ENCODE measurements at regions not wholly inside any gene's neighbourhood (a gene's known extent, or its start where the extent isn't known, plus 50 kb on each side); places are given as distances from the start of the nearest gene placed in this dataset.

DNA sequence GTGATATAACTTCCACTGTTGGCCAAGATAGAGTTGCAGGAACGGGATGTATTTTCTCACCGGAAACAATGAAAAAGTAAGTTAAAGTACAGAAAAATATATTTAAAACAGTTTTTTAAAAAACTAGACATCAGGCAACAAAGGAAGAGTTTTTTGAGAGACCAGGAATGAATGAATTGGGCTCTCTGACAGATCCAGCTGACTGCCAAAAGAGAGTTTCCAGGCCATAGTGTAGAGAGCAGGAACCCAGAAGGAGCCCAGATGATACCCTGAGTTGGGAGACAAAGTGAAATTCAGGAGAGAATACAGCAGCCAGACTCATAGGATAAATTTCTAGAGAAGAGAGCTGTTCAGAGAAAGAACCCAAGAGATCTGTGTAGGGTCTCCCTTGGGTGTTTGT, 362.6 kb upstream of the SMIM21 start:
- H3K27me3 ChIP-seq (ENCODE audit: control insufficient read depth in 1 of 2, insufficient read depth in 2 of 2, low read length in 2 of 2) = no peaks in the 10 kb centered on the region
- H3K4me3 ChIP-seq (ENCODE audit: low read depth in 1 of 2, low read length in 2 of 2) = no peak overlapping the region
- H3K4me1 ChIP-seq (ENCODE audit: control insufficient read depth in 2 of 2, insufficient read depth in 2 of 2, low read length in 1 of 2) = no peaks in the 10 kb centered on the region
- no peaks in the 10 kb centered on the region for H3K36me3 ChIP-seq (ENCODE audit: control insufficient read depth in 2 of 2, insufficient read depth in 2 of 2, low read length in 1 of 2)
- WGBS, 2 donors = 94 to 95% methylated on average over 2 of the region's 2 CpGs
- no peak overlapping the region for H3K27ac ChIP-seq (ENCODE audit: low read depth in 2 of 2, low read length in 1 of 2)
- H3K9me3 ChIP-seq (ENCODE audit: control insufficient read depth in 2 of 2, insufficient read depth in 1 of 2, low read depth in 1 of 2, low read length in 1 of 2) = peaks cover 0 to 4% of the 10 kb centered on the region in 2 donors

GRCh38 chr18:75785834-75786233, 358.3 kb upstream of the SMIM21 start:
- WGBS, 2 donors = 69 to 82% methylated on average over 3 of the region's 3 CpGs
- H3K36me3 ChIP-seq (ENCODE audit: control insufficient read depth in 2 of 2, insufficient read depth in 2 of 2, low read length in 1 of 2) = no peaks in the 10 kb centered on the region
- no peaks in the 10 kb centered on the region for H3K27me3 ChIP-seq (ENCODE audit: control insufficient read depth in 1 of 2, insufficient read depth in 2 of 2, low read length in 2 of 2)

GRCh38 chr18:75785206-75785605, 357.7 kb upstream of the SMIM21 start:
- H3K4me1 ChIP-seq (ENCODE audit: control insufficient read depth in 2 of 2, insufficient read depth in 2 of 2, low read length in 1 of 2) = no peaks in the 10 kb centered on the region
- no peaks in the 10 kb centered on the region for H3K27me3 ChIP-seq (ENCODE audit: control insufficient read depth in 1 of 2, insufficient read depth in 2 of 2, low read length in 2 of 2)
- no peak overlapping the region for H3K4me3 ChIP-seq (ENCODE audit: low read depth in 1 of 2, low read length in 2 of 2)
- peaks cover 3 to 4% of the 10 kb centered on the region in 2 donors for H3K9me3 ChIP-seq (ENCODE audit: control insufficient read depth in 2 of 2, insufficient read depth in 1 of 2, low read depth in 1 of 2, low read length in 1 of 2)
- no peak overlapping the region for H3K27ac ChIP-seq (ENCODE audit: low read depth in 2 of 2, low read length in 1 of 2)
- WGBS, 2 donors = 87 to 92% methylated on average over 2 of the region's 2 CpGs
- H3K36me3 ChIP-seq (ENCODE audit: control insufficient read depth in 2 of 2, insufficient read depth in 2 of 2, low read length in 1 of 2) = no peaks in the 10 kb centered on the region

More at GRCh38 chr18:75785834-75786233, 358.3 kb upstream of the SMIM21 start:
- Histone ChIP-seq H3K4me3 (ENCODE audit: low read depth in 1 of 2, low read length in 2 of 2) (no peak overlapping the region), H3K27ac (ENCODE audit: low read depth in 2 of 2, low read length in 1 of 2) (no peak overlapping the region), H3K4me1 (ENCODE audit: control insufficient read depth in 2 of 2, insufficient read depth in 2 of 2, low read length in 1 of 2) (no peaks in the 10 kb centered on the region), H3K9me3 (ENCODE audit: control insufficient read depth in 2 of 2, insufficient read depth in 1 of 2, low read depth in 1 of 2, low read length in 1 of 2) (peaks cover 3 to 4% of the 10 kb centered on the region in 2 donors)

GRCh38 chr18:75784390-75784789, 356.9 kb upstream of the SMIM21 start:
- WGBS, 2 donors = 53 to 62% methylated on average over 14 of the region's 14 CpGs
- Histone ChIP-seq H3K4me1 (ENCODE audit: control insufficient read depth in 2 of 2, insufficient read depth in 2 of 2, low read length in 1 of 2) (no peaks in the 10 kb centered on the region), H3K27ac (ENCODE audit: low read depth in 2 of 2, low read length in 1 of 2) (no peak overlapping the region), H3K27me3 (ENCODE audit: control insufficient read depth in 1 of 2, insufficient read depth in 2 of 2, low read length in 2 of 2) (no peaks in the 10 kb centered on the region), H3K4me3 (ENCODE audit: low read depth in 1 of 2, low read length in 2 of 2) (no peak overlapping the region), H3K36me3 (ENCODE audit: control insufficient read depth in 2 of 2, insufficient read depth in 2 of 2, low read length in 1 of 2) (no peaks in the 10 kb centered on the region), H3K9me3 (ENCODE audit: control insufficient read depth in 2 of 2, insufficient read depth in 1 of 2, low read depth in 1 of 2, low read length in 1 of 2) (peaks cover 3 to 4% of the 10 kb centered on the region in 2 donors)

GRCh38 chr18:75783566-75784281, 356.2 kb upstream of the SMIM21 start:
- H3K4me1 ChIP-seq (ENCODE audit: control insufficient read depth in 2 of 2, insufficient read depth in 2 of 2, low read length in 1 of 2) = no peaks in the 10 kb centered on the region

DNA sequence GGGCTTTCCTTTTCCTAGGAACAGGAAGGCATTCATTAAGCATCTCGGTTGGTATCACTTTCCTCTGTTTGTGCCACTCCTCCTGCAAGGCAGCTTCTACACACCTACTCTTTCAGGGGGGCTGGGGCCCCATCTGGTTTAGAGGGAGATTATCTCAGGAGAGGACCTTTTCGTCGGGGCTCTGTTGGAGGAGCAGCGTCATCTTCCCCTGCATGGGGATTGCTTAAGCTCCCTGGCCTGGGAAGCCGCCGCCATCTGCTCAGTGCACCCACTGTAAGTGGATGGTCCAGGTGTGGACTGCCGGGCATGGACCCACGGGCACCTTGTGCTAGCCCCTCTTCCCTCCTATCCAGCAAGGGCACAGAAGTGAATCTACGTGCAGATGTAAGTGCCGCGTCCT, 355.3 kb upstream of the SMIM21 start:
- H3K27ac ChIP-seq (ENCODE audit: low read depth in 2 of 2, low read length in 1 of 2) = no peak overlapping the region
- no peaks in the 10 kb centered on the region for H3K27me3 ChIP-seq (ENCODE audit: control insufficient read depth in 1 of 2, insufficient read depth in 2 of 2, low read length in 2 of 2)
- no peak overlapping the region for H3K4me3 ChIP-seq (ENCODE audit: low read depth in 1 of 2, low read length in 2 of 2)
- WGBS, 2 donors = 86 to 91% methylated on average over 11 of the region's 11 CpGs
- H3K9me3 ChIP-seq (ENCODE audit: control insufficient read depth in 2 of 2, insufficient read depth in 1 of 2, low read depth in 1 of 2, low read length in 1 of 2) = peaks cover 3 to 4% of the 10 kb centered on the region in 2 donors
- H3K4me1 ChIP-seq (ENCODE audit: control insufficient read depth in 2 of 2, insufficient read depth in 2 of 2, low read length in 1 of 2) = no peaks in the 10 kb centered on the region
- no peaks in the 10 kb centered on the region for H3K36me3 ChIP-seq (ENCODE audit: control insufficient read depth in 2 of 2, insufficient read depth in 2 of 2, low read length in 1 of 2)

More at GRCh38 chr18:75783566-75784281, 356.2 kb upstream of the SMIM21 start:
- Histone ChIP-seq H3K4me3 (ENCODE audit: low read depth in 1 of 2, low read length in 2 of 2) (no peak overlapping the region), H3K27me3 (ENCODE audit: control insufficient read depth in 1 of 2, insufficient read depth in 2 of 2, low read length in 2 of 2) (no peaks in the 10 kb centered on the region), H3K36me3 (ENCODE audit: control insufficient read depth in 2 of 2, insufficient read depth in 2 of 2, low read length in 1 of 2) (no peaks in the 10 kb centered on the region), H3K9me3 (ENCODE audit: control insufficient read depth in 2 of 2, insufficient read depth in 1 of 2, low read depth in 1 of 2, low read length in 1 of 2) (peaks cover 3 to 4% of the 10 kb centered on the region in 2 donors), H3K27ac (ENCODE audit: low read depth in 2 of 2, low read length in 1 of 2) (no peak overlapping the region)
- WGBS, 2 donors = 86 to 87% methylated on average over 14 of the region's 14 CpGs

- H3K4me1 ChIP-seq (ENCODE audit: control insufficient read depth in 2 of 2, insufficient read depth in 2 of 2, low read length in 1 of 2) = no peaks in the 10 kb centered on the region
- H3K27ac ChIP-seq (ENCODE audit: low read depth in 2 of 2, low read length in 1 of 2) = no peak overlapping the region
- no peaks in the 10 kb centered on the region for H3K36me3 ChIP-seq (ENCODE audit: control insufficient read depth in 2 of 2, insufficient read depth in 2 of 2, low read length in 1 of 2)
- no peak overlapping the region for H3K4me3 ChIP-seq (ENCODE audit: low read depth in 1 of 2, low read length in 2 of 2)
- H3K27me3 ChIP-seq (ENCODE audit: control insufficient read depth in 1 of 2, insufficient read depth in 2 of 2, low read length in 2 of 2) = no peaks in the 10 kb centered on the region
- WGBS, 2 donors = 59 to 64% methylated on average over 4 of the region's 4 CpGs
- peaks cover 3 to 4% of the 10 kb centered on the region in 2 donors for H3K9me3 ChIP-seq (ENCODE audit: control insufficient read depth in 2 of 2, insufficient read depth in 1 of 2, low read depth in 1 of 2, low read length in 1 of 2)
These were observed 354.7 kb upstream of the SMIM21 start for GRCh38 chr18:75782204-75782603.

DNA sequence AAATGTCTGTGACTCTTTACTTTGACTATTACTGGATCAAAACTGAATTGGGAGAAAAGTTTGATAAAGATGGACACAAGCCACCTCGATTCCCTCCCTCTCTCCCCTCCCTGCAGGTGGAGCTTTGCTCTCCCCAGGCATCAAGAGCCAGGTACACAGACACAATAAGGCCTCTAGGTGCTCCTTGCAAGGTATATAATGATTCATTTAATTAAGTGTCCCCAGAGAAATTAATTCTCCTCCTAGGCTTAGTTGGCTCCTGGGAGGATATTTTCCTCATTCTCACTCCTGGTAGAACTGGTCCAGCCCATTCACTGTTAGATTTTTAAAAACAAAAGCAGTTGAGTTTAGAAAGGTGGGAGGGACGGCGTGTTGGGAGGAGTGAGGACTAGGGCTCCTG, 352.4 kb upstream of the SMIM21 start:
- Histone ChIP-seq H3K36me3 (ENCODE audit: control insufficient read depth in 2 of 2, insufficient read depth in 2 of 2, low read length in 1 of 2) (no peaks in the 10 kb centered on the region), H3K9me3 (ENCODE audit: control insufficient read depth in 2 of 2, insufficient read depth in 1 of 2, low read depth in 1 of 2, low read length in 1 of 2) (peaks cover 0 to 3% of the 10 kb centered on the region in 2 donors), H3K27ac (ENCODE audit: low read depth in 2 of 2, low read length in 1 of 2) (no peak overlapping the region), H3K27me3 (ENCODE audit: control insufficient read depth in 1 of 2, insufficient read depth in 2 of 2, low read length in 2 of 2) (no peaks in the 10 kb centered on the region), H3K4me1 (ENCODE audit: control insufficient read depth in 2 of 2, insufficient read depth in 2 of 2, low read length in 1 of 2) (no peaks in the 10 kb centered on the region), H3K4me3 (ENCODE audit: low read depth in 1 of 2, low read length in 2 of 2) (no peak overlapping the region)
- WGBS, 2 donors = 70 to 84% methylated on average over 3 of the region's 3 CpGs

- Histone ChIP-seq H3K4me3 (ENCODE audit: low read depth in 1 of 2, low read length in 2 of 2) (no peak overlapping the region), H3K9me3 (ENCODE audit: control insufficient read depth in 2 of 2, insufficient read depth in 1 of 2, low read depth in 1 of 2, low read length in 1 of 2) (peaks cover 0 to 3% of the 10 kb centered on the region in 2 donors), H3K4me1 (ENCODE audit: control insufficient read depth in 2 of 2, insufficient read depth in 2 of 2, low read length in 1 of 2) (no peaks in the 10 kb centered on the region), H3K36me3 (ENCODE audit: control insufficient read depth in 2 of 2, insufficient read depth in 2 of 2, low read length in 1 of 2) (no peaks in the 10 kb centered on the region), H3K27ac (ENCODE audit: low read depth in 2 of 2, low read length in 1 of 2) (no peak overlapping the region), H3K27me3 (ENCODE audit: control insufficient read depth in 1 of 2, insufficient read depth in 2 of 2, low read length in 2 of 2) (no peaks in the 10 kb centered on the region)
- WGBS, 2 donors = 81 to 84% methylated on average over 4 of the region's 4 CpGs
These were observed 351.9 kb upstream of the SMIM21 start for GRCh38 chr18:75779450-75779849.

GRCh38 chr18:75777630-75778029, 350.1 kb upstream of the SMIM21 start:
- no peak overlapping the region for H3K27ac ChIP-seq (ENCODE audit: low read depth in 2 of 2, low read length in 1 of 2)
- no peaks in the 10 kb centered on the region for H3K27me3 ChIP-seq (ENCODE audit: control insufficient read depth in 1 of 2, insufficient read depth in 2 of 2, low read length in 2 of 2)
- H3K36me3 ChIP-seq (ENCODE audit: control insufficient read depth in 2 of 2, insufficient read depth in 2 of 2, low read length in 1 of 2) = no peaks in the 10 kb centered on the region
- no peaks in the 10 kb centered on the region for H3K4me1 ChIP-seq (ENCODE audit: control insufficient read depth in 2 of 2, insufficient read depth in 2 of 2, low read length in 1 of 2)
- H3K4me3 ChIP-seq (ENCODE audit: low read depth in 1 of 2, low read length in 2 of 2) = no peak overlapping the region
- WGBS, 2 donors = 71 to 79% methylated on average over 6 of the region's 6 CpGs
- no peaks in the 10 kb centered on the region for H3K9me3 ChIP-seq (ENCODE audit: control insufficient read depth in 2 of 2, insufficient read depth in 1 of 2, low read depth in 1 of 2, low read length in 1 of 2)
